Skin of body (tissue), 1 donor: ENCODE measurements at regions not wholly inside any gene's neighbourhood (a gene's known extent, or its start where the extent isn't known, plus 50 kb on each side); places are given as distances from the start of the nearest gene placed in this dataset.

Source experiments
- DNase-seq: peaks from one replicate; lab custom pipeline; 2025; lab: John Stamatoyannopoulos, UW

DNA sequence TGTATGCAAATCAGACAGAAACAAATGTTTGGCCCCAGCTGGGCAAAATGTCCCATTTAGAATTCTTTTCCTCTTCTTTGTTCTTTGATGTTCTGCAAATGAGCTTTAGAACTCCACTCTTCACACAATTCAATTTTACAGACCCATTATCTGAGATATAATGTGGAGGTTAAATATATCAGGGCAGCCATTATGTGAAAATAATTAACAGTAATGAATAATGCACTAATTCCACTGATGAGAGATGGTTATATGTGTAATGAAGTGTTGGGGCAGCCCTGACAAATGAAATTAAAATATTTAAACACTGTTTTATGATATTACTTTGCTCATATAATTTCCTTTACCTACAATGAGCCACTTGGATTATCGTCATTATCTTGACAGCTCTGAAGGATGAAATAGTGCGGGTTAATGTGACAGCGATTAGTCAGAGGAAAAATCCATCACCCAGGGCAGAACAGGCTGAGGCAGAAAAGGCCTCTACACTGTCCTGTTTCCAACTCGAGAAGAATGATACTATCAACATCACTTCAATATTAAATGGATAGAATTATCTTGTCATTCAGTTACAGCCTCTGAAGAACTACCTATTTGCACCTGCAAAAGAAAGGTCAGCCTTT is 321.1 kb downstream of the RBM26 start:
- no peak for DNase-seq

DNA sequence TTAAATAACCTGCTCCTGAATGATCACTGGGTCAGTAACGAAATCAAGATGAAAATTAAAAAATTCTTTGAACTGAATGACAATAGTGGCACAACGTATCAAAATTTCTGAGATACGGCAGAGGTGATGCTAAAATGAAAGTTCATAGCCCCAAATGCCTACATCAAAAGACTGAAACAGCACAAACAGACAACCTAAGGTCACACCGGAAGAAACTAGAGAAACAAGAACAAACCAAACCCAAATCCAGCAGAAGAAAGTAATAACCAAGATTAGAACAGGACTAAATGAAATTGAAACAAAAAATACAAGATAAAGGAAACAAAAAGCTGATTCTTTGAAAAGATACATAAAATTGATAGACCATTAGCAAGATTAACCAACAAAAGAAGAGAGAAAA is 324.1 kb downstream of the RBM26 start:
- no peak for DNase-seq

DNA sequence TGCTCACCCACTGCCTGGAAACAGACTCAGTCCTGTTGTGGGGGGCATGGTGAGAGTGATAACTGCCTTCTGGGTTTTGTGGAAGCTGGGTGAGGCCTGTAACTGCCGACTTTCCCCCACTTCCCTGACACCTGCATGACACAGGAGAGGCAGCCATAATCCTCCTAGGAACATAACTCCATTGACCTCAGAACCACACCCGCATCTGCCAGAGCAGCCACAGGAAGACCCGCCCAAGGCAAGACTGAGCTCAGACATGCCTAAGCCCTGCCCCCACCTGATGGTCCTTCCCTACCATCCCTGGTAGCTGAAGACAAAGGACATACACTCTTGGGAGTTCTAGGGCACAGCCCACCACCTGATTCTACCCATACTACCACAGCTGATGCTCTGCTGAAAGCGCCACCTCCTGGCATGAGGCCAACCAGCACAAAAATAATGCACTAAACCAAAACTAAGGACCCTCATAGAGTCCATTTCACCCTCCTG is 326.7 kb downstream of the RBM26 start:
- no peak for DNase-seq

DNA sequence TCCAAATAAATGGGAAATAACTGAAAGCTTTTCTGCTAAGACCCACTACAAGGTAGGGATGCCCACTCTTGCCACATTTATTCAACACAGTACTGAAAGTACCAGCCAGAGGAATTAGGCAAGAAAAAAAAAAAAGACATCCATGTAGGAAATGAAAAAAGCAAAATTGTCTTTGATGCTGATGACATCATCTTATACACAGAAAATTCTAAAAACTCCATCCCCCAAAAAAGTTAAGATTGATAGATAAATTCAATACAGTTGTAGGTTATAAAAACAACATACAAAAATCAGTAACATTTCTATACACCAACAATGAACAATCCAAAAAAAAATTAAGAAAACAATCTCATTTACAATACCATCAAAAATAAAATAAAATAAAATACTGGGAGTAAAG is 330.4 kb downstream of the RBM26 start:
- DNase-seq = no peak

DNA sequence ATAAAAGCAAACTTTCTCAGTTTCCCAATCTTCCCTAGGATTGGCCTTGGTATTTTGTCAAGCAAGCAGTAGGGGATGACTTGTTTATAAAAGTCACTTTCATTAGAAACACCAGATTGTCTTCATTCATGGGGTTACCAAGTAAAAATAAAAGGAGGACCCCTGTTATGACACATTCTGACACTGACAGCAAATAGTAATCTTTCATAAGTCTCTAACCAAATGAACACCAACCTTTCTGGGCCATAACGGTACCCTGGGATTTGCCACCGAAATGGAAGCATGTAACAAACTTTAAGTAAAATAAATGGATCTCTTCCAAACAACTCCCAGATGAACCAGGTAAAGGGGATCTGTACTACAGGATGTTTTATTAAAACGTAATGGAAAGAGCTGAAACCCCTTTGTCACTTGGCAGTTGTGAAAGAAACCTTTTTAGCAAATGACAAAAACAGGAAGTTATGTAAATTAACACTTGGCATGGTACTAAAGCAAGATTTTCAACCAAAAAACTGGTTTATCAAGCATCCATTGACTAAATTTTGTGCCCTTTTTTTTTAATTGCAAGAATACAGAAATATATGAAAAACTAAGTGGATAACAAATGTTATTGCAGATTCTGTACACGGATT is 335.6 kb downstream of the RBM26 start:
- DNase-seq = no peak

DNA sequence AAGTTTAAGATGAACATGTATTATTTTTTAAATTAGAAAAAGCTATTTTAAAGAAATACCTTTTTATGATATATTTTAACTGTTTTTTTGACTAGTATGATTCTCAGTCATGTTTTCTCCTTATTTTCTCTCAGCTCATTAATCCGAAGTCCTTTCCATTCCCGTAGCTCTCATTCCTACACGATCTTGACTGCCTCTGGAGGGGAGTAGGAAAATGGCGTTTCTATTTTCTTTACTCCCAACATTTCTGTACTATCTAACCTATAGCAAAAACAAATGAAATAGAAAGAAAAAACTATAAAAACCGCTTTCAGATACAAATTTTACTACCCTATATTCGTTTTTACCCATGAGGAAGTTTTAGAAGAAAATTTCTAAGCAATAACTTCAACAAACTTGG is 343.8 kb downstream of the RBM26 start:
- DNase-seq = no peak

DNA sequence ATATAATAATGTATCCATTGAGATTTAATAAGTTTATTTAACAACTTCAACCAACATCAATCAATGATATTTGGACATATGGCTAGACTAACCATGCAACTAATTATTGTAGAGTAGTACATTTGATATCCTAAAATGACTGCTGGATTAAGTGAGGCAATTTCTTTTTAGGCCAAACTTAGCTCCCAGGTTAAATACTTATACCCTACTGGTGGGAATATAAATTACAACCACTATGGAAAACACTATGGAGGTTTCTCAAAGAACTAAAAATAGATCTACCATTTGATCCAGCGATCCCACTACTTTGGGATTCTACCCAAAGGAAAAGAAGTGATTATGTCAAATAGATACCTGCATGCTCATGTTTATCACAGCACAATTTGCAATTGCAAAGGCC is 345.8 kb downstream of the RBM26 start:
- DNase-seq = no peak

DNA sequence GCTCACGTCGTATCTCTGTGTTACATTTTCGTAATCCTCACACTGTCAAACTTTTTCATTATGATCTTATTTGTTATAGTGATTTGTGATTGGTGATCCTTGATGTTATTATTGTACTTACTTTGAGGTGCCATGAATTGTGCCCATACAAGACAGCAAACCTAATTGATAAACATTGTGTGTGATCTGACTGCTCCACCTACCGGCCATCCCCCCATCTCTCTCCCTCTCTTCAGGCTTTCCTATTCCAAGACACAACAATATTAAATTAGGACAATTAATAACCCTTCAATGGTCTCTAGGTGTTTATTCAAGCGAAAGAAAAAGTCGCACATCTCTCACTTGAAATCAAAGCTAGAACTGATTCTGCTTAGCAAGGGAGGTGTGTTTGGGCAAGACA is 349.3 kb downstream of the RBM26 start:
- no peak for DNase-seq

DNA sequence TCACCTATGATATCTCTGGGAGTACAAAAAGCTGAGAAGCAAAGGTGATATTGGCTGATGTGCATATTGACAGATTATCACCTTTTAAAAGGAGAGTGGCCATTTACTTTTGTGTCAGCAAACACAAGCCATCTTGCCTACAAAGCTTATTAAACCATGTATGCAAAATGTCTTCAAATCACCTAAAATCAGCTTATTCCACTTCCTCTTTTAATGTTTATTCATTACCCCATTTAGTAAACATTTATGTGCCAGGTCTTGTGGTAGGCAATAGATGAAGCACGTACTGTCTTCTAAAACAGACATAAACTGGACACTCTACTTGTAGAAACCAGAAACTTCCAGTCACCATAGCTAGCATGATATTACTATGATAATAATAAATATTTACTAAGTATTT is 354.6 kb downstream of the RBM26 start:
- no peak for DNase-seq

DNA sequence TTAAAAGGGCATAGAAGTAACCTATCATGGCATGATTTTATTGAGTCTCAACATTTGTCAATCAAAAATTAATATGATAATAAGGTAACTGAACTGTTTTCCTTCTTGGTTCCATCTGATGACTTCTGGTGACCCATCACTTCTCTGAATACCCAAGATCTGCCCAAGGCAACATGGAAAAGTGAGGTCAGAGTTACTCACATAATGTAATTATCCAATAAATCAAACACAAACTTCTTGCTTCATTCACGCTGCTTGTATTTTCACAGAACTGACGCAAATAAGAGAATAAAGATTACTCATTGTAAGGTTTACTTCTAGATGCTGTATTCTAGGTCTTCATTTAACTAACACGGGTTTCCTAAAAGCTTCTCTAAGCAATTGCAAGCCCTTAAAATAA is 361.6 kb downstream of the RBM26 start:
- DNase-seq = no peak

DNA sequence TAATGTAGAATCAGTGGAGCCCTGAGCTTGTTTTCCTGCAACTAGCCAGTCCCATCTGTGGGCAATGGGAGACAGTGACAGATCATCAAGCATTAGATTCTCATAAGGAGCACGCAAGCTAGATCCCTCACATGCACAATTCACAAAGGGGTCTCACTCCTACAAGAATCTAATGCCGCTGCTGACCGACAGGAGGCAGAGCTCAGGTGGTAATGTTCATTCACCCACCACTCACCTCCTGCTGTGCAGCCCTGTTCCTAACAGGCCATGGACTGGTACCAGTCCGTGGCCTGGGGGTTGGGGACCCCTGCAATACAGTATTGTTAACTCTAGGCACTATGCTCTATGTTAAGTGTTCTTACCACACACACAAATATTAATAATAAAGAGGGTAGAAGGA is 362.8 kb downstream of the RBM26 start:
- no peak for DNase-seq

DNA sequence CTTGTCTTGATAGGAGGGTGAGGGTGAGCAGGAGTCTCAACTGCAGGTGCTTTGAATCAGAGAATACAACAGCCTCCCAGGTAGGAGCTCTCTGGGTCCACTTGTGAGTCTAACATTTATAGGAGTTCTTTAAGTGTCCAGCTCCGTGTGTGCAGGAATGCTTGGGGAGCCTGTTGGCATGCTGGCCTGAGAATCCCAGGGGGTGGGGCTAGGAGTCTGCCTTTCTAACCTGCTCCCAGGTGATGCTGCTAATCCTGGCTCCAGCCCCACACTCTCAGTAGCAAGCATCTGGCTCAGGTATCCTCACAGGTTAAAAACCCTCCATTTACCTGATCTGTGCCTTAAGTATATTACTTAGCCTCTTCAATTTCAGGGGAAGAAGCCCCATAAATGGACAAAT is 368.9 kb downstream of the RBM26 start:
- DNase-seq = no peak

DNA sequence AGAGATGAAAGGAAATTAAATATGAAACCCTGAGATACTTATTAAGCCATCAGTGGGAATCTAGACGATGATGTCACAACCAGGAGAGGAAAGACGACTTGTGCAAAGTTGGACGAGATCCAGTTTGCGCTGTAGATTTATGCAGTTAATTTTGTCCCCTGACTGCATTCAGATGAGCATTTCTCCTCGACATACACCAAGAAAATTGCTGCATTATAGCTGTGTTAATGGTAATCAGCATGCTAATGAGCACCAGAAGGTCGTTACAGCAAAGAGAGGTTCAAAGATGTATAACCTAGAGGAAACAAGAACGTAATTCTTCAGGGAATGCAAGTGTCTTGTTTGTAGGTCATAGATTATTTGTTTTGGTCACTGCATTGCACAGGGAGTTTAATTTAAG is 371.7 kb downstream of the RBM26 start:
- no peak for DNase-seq

DNA sequence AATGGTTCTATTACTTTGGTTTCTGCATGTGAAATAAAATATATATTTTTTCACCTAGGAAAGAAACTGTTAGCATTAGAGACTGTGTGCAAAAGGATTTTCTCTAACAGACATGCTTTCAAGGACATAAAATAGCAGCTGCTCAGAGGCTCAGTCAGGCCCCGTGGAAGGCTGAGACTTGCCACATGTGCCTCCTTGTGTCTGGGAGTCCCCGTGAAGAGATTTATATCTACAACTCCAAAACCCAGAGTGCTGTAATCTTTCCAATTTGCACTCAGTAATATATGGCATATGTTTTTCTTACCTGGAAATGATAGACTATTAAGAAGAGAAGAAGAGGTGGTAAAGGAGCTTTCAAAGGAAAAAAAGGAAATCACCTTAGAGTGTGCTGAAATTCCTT is 371.6 kb upstream of the OBI1 start:
- DNase-seq = no peak

DNA sequence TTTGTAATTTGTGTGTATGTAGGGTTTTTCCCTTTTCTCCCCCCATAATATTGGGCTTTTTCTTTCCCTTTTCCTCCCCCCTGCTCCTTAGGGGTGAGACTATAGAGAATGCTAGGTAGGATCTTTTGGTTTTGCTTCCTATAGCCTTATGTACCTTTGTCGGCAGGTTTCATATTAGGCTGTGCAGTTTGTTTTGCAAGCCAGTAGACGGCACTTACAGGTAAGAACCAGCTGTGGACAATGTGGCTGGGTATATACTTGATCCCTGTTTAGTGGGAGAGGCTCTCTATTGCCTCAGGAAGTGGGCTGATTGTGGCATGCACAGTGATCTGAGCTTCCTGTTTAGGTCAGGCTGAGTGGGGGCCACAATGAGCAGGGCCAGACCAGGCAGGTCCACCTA is 359.2 kb upstream of the OBI1 start:
- DNase-seq = no peak

DNA sequence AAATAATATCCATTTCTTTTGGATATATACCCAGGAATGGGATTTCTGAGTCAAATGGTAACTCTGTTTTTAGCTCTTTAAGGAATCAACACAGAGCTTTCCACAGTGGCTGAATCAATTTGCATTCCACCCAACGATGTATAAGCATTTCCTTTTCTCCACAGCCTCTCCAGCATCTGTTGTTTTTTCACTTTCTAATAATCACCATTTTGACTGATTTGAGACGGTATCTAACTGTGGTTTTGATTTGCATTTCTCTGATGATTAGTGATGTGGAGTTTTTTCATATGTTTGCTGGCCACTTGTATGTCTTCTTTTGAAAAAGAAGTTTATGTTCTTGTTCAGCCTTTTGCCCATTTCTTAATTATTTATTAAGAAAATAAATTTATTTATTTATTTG is 352.2 kb upstream of the OBI1 start:
- DNase-seq = no peak

DNA sequence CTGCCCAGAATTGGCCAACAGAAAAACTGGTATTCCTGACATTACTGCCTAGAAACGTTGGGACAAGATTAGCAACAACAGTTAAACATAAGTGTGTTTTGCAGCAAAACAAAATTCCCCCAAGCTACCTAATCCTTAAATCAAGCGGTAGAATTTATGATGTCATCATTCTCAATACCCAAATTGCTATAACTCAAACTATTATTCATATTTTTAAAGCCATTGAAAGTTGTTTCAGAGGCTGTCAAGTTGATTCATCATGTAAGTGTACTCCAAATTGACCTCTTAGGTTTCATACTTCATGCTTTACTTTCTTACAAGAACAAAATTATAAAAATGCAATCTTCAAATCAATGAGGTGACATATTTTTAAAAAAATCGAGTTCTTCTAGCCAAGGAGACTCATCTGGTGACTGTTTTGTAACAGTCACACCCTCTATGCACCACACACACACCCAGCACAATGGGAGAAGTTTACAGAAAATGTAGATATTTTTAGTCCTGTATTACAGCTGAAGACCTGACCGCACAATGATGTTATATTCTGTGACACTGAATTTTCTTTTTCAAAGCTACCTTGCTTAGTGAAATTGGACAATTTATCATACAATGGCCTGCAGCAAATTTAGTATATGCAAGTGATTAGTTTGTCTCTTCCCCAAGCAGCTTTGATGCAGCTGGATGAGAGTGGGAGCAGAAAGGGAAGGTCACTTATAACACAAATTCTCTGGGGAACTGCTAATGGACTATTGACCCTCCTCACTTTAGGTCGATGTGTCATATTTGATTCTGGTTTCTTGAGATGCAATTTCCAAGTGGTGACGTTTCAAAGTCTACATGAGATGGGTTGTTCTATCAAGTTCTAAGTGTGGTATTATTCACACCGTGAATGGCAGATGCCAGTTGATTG is 345.3 kb upstream of the OBI1 start:
- DNase-seq = no peak

DNA sequence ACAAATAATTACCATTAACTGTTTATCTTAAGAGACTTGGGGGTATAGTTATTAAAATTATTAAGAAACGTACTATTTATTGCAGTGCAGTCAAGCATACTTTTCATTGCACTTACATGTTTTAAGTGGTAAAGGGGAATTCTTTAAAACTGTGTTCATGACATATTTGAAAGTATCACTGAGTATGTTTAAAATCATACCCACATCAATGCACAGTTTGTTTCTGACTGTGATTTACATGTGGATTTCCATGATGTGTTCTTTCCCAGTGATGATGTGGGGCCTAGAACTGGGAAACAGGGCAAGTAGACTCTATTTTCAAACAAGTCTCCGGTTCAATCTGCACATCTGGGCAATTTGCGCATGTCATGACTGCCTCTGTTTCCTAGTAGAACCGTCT is 340.5 kb upstream of the OBI1 start:
- no peak for DNase-seq

DNA sequence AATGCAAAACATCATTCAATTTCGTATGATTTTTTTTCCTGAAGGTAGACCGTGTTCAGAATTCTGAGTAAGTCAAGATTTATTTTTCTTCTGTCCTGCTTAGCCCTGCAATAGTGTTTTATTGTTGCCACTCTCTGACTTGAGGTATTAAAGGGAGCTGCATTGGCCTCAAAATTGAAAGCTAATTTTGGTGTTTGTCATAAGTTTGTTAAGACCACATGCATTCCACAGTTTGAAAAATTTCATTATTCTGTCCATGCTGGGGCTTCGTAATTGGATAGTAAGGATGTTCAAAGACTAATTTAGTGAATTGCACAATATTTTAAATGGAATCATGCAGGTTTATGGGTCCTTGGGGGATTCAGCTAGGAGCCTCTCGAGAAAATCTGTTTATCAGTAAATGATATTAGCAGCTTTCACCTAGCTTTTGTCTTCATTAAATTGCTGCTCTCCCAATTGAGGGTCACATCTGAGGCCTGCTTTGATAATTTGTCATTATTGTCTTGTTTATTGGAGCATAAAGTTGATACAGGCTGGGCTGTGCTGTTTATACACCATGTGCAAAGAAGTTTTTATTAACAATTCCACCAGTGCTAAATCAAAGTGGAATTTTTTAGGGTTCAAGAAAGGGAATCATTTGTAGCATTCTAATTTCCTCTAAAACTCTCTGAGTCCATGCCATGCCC is 339.8 kb upstream of the OBI1 start:
- DNase-seq = no peak

DNA sequence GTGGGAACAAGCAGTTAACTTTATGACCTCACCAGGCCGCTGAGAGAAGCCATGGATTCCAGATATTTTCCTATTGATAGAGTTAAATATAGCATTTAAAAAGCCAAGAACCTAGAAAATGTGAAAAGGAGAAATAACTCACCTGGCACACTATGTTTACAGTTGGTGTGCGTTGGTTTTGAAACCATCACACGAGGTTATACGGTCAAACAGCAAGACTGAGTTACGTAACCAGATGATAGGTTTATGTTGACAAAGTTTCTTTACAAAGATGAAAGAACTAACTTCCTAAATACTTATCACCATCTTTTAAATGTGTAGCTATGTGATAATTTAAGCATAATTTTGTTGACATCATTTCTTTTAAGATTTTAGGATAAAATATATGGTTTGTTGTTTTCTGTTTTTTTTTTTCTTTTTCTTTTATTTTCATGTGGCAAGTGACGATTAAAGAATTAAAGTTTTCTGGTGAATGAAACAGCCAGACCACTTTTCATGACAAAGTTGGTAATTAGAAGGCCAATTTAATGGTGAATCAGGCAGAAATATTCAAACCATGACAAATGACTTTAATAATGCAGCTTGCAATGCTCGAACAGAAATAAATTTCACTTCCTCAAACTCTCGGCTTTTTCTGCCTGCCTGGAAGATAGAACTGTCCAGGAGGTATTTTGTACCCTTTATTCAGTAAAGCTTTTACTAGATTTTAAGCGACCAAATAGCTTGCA is 339.1 kb upstream of the OBI1 start:
- no peak for DNase-seq

DNA sequence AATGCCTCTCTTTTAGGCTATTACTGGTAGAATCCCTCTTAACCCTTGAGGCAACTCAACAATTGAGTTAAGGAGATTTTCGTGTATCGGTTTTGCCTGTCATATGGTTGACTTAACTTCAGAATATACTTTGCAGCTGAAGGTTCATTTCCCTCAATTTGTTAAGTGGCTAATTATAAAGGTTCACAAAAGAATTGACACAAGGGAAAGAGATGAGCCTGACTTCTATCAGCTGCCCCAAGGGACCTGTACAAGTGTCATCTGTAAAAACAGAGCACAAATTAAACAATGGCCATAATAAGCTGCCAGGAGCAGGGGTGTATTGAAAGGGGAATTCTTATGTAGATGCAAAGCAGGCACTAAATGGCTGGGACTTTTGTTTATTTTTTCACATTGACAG is 334.8 kb upstream of the OBI1 start:
- DNase-seq = no peak
